ENCODE measurements at regions not wholly inside any gene's neighbourhood (a gene's known extent, or its start where the extent isn't known, plus 50 kb on each side); places are given as distances from the start of the nearest gene placed in this dataset.

- DNase-seq = no peak
Measured at GRCh38 chr2:128543646-128544045, 225.0 kb upstream of the HS6ST1 start.

DNA sequence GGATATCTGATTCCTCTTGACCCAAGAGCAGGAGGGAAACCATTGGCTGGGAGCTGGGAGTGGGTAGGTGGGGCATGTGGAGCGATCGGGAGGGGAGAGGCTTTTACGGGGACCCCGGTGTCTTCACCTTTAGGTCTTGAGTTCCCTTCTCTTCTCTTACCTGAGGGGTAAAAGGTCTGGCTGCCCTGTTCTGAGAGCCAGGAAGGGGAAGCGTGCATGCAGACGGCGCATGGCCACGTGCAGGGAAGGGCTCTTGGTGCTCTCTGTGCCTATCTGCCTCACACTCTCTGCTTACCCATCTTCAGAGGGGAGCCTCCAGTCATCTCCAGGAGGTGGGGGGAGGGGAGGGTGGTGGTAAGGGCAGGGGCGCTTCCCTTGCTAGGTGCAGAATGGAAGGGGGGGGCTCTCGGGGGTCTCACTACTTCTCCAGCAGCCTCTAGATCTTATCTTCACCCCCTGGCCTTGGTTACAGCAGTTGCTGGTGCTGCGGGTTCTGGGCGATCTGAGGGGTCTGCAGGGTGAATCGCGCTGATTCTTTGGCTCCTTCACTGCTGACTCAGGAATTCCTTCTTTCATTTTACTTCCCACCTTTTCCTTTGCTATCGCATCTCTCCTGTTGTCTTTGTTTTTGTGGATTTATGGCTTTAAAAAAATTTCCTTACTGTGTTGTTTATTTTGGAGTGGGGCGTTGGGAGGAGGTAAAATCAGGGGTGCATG lies 225.8 kb upstream of the HS6ST1 start:
- no peak for DNase-seq

- no peak for DNase-seq
Measured at GRCh38 chr2:128545085-128545484, 226.4 kb upstream of the HS6ST1 start.

DNA sequence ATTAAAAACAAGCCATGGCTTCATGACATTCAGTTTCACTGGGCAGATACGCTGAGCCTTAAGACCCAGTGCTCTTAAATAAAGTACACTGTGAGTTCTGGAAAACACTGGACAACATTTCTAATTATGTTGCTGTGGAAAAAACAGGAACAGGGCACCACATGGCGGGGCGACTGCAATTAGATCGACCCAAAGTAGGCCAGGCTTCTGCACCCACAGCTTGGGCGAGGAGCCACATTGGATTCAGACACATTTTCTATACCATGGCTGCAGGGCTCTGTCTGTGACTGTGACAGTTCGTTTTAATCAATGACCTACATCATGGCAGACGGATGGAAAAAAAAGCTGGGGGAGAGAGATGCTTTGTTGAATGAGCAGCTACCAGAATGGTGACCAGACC lies 227.2 kb upstream of the HS6ST1 start:
- DNase-seq = no peak

DNA sequence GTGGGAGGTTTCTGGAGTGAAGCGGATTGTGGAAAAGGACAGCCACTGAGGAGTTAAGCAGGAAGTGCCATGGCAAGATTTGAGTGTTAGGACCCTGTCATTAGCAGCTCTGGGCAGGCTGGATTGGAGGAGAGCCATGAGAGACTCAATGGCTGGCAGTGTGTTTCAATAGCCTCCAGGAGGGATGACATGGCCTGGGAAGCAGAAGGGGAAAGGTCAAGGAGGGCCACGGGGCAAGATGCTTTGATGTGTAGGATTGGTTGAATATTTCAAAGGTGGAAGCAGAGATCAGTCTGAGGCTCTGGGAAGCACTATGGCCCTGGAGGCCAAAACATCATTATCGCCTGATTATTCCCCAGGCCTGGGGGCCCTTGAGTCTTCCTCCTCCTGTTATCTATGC lies 229.0 kb upstream of the HS6ST1 start:
- no peak for DNase-seq

GRCh38 chr2:128548461-128548891 lies 229.8 kb upstream of the HS6ST1 start:
- no peak for DNase-seq

DNA sequence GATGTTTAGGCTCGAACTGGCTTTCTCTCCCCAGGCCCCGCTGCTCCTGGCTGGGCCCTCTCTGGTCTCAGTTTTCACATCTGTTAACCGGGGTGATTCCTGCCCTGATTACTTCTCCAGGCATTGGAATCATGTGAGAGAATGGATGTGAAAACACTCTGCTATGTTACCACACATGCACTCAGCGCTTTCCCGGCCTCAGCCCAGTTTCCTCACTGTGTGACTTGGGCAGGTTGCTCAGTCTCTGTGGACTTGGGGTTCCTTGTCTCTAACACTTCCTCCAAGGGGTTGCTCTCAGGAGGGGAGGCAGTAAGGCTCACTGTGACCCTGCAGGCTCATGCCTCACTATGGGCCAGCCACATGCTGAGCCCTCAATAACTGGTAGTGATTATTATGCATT lies 230.4 kb upstream of the HS6ST1 start:
- DNase-seq = no peak

DNA sequence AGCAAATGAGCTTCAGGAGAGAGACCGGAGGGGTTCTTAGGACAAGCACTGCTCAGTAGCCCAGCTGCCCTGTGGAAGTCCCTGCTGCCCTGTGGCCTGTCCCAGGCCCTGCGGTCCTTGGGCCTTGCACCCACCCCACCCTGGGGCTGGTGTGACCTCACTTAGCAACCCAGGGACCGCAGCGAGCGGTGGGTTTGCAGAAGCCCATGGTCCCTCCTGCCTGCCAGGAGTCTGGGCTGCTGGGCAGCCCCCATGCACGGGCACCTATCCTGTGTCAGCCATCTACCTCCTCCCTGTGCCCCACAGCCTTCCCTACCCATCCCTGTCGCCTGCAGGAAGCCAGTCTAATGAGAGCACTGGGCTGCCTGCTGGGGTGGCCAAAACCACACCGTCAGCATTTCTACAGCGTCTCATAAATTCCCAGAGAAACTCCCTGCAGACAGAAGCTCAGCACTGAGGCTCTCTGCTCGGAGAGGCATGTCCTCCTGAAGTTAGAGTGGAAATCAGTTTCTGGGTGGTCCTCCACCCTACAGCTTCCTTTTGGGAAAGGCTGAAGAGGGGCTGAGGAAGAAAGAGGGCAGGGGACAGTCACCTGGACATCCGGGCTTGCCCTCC lies 231.1 kb upstream of the HS6ST1 start:
- no peak for DNase-seq

- no peak for DNase-seq
Measured at GRCh38 chr2:128550389-128550788, 231.7 kb upstream of the HS6ST1 start.

DNA sequence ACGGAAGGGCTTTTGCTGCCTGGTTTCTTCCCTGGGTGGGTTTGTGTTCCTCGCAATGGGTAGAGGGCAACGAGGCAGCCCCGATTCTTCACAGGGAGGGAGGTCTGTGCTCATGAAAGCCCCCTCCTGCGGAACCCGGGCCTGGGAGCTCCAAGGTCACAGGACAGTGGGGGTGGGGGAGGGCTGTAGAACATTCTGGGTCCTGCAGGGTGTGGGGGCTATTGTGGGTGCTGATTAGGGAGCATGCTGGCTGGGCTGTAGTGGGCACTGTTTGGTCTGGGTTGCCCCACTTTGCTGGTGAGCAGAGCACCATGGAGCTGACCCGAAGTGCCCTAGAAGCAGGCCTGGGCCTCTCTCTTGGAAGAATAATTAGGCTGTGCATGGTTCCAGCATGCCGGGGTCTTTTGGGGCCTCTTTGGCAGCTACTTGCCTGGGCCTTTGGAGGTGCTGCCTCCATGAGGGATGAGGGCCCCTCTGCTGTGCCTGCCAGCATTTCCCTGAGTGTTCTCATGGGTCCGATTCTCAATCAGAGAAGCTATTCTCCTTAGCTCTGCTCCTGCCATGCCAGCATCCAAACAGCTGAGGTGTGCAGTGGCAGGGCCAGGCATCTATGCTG lies 232.2 kb upstream of the HS6ST1 start:
- DNase-seq = no peak

DNA sequence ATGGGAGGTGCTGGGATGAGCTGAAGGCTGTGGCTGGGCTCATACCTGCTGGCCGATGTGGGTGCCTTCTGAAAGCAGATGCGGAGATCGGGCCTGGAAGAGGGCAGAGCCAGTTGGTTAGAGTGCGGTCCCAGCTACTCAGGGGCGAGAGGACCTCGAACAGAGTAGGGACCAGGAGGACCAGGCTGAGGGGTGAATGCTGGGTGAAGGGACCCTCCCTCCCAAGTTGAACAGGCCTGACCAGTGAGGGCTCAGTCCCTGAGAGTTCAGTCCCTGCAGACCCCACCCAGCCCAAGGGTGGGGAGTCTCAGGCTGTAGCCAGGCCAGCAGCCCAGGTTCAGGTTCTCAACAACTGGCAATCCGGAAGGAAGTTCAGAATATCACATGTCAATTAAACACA lies 232.8 kb upstream of the HS6ST1 start:
- no peak for DNase-seq

DNA sequence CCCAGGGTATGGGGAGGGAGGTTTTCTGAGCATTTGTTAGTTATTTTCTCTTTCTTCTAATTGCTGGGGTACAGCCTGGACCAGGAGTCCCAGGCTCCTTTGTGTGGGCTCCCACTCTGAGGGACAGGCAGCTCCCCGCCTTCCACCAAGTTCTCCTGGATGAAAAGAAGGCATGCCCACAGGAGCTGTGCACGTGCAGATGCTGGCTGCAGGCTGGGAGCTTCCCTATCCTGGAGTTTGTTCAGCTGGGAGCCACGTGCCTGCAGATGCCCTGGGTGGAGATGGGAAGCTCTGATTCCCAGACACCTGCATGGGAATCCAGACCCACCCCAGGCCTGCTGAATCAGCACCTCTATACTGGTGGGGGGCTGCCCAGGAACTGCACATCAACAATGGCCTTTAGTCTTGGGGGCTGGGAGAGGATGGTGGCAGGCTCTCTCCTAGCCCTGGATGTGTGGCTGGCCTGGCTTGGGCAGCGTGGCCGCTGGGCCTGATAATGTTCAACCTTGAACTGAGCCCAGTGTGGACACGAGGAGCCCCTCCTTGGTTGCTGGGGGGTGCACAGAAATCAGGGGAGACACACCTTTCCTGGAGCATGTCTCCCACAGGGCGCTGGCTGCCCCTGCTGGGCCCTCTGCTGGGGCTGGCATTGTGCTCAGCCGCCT lies 233.6 kb upstream of the HS6ST1 start:
- DNase-seq = no peak

DNA sequence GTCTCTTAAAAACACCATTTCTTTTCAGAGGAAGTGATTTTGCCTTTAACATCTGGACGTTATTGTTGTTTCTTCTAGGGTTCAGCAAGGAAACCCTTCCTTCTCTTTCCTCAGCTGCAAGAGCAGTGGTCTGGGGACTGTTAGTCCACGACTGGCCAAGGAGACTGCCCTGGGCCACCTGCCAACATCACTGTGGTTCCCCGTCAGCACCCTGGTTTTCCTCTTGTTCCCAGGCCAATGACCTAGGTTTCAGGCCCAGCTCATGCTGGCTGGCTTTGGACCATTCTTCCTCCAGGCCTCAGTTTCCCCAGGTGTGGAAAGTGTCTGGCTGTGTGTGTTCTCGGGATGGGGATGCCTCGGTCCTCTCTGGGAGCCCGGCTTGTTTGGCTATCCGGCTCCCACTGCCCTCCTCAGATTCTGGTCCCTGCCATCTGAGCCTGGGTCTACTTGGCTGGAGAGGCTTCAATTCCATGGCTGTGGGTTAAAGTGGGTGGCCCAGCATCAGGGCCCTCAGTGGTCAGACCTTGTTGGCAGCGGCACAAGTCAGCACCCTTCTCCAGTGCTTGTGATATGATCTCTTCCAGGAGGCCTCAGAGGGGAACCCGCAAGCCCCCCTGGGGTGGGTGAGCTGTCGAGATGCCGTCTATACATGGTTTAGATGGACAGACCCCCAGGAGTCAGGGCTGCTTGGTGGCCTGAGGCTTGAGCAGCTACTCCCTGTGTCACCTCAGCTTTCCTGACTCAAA lies 234.3 kb upstream of the HS6ST1 start:
- DNase-seq = no peak

DNA sequence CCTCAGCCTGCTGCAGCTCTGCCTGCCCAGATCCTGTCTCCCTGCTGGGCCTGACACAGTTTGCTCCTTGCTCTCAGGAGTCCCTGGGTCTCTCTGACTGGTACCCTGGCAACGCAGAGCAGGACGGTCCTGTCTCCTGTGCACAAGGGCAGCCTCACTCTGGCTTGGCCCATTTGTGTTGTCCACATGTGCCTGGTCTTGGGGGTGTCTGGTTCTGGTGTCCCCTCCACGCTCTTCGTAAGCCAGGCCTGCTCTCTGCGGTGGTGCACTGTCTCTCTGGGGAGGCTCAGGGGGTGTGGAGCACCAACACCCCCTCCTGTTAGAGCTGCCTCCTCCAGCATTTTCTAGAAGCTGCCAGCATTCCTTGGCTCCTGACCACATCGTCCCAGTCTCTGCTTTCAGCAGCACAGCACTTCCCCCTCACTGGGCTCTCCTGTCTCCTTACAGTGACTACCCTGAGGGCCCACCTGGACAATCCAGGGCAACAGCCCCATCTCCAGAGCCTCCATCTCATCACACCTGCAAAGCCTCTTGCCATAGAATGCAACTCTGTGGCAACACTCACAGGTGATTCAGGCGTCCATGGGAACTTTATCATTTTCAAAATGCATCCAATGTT lies 235.6 kb upstream of the HS6ST1 start:
- DNase-seq = no peak

DNA sequence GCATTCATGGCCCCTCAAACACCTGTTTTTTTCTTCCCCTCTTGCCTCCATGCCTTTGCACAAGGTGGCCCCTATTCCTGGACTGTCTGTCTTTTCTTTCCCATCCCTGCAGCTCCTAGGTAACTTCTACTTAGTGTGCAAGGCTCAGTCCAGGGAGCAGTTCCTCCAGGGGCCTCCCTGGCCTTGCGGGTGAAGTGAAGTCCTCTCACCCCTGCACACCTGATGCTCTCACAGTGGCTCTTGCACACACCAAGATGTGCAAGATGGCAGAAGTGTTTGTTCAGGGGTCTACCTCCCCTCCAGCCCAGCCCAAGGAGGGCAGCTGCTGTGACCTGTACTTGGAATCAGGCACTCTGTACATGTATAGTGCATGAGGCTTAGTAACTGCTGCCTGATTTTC lies 236.8 kb upstream of the HS6ST1 start:
- no peak for DNase-seq

- DNase-seq = no peak
Measured at GRCh38 chr2:128556089-128556488, 237.4 kb upstream of the HS6ST1 start.

DNA sequence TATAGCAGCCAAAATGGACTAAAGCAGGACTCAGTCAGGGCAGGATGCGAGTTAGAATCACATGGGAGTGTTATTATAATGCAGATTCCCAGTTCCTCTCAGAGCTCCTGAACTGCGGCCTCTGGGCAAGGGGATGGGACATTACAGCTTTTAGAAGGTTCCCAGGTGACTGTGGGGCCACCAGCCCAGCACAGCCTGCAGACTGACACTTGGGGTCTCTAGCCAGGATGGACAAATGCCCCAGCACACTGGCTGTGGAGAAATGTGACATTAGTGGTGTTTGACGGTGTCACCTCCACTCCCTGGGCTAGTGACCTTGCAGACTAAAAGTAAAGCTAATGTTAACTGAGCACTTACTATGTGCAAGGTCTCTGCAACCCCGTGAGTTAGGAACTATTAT lies 238.0 kb upstream of the HS6ST1 start:
- no peak for DNase-seq

DNA sequence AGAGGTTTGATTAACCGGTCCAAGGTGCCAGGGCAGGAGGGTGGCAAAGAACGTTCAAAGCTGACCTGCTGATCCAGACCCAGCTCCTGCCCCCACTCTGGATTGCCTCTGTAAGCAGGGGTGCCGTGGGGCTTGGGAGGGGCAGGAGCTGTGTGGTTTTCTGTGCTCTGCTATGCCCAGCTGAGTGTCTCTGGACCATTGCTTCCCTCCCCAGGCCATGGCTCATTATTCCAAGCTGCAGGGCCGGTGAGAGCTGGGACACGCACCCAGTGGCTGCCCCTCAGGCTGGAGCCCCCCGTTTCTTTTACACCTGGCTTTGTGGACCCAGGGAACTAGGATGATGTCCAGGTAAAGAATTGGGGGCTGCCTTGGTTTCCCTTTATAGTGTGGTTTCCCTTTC lies 238.4 kb upstream of the HS6ST1 start:
- DNase-seq = no peak

DNA sequence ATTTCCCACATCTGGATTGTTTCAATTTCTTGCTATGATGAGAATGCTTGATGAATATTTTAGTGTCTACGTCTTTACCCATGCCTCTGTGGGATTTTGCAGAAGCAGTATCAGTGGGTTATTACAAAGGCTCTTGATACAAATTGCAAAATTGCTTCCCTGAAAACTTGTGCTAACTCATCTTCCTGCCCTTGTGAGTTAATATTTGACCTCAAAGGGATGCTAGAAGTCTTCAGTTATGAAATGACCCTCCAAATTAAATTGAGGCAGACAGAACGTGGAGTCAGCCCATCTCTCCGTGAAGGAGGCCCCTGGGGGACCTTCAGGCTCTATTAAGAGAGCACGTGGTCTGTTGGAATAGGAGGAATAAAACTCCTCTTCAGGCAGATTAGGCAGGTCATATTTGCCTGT lies 239.2 kb upstream of the HS6ST1 start:
- no peak for DNase-seq

- DNase-seq = no peak
Measured at GRCh38 chr2:128558441-128558840, 239.8 kb upstream of the HS6ST1 start.

DNA sequence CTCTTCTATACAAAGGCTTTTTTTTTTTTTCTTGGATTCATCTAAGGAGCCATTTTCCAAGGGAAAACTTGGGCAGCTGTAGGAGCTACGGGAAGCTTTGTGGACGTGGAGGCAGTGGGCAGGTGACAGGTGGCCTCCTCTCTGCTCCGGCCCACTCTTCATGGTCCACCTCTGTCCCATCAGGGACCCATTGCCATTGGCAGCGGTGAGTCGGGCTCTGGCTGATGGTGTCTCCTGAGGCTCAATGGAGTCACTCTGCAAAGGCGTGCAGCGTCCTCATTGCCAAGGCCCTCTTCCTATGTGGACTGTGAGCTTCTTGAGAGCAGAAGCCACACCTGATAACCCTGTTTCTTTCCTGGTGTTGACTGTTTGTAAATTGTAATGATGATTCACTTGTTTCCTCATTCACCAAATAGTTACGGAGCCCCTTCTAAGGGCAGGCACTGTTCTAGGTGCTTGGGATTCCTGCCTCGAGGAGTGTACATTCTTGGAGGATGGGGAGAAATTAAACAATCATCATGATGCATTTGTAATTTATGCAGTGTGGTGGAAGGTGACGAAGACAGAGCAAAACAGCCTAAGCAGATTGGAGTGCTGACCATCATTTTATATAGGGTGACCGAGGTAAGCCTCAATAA lies 240.3 kb upstream of the HS6ST1 start:
- no peak for DNase-seq
